ENCODE measurements at regions not wholly inside any gene's neighbourhood (a gene's known extent, or its start where the extent isn't known, plus 50 kb on each side); places are given as distances from the start of the nearest gene placed in this dataset.
"Not testable (repeated sequence)": the region's sequence is repeated elsewhere in the genome, so short reads cannot be mapped to it uniquely, and the experiment has no call there.

GRCh38 chr11:134857035-134857434 lies 445.0 kb upstream of the B3GAT1 start:
- H3K4me2 ChIP-seq = no peak overlapping the region
- no peak for DNase-seq
- no peak for TF ChIP-seq EZH2 (IDR thresholded peaks at IDR 0.05; ENCODE audit: low read depth)
- TF ChIP-seq, protein P1, sequence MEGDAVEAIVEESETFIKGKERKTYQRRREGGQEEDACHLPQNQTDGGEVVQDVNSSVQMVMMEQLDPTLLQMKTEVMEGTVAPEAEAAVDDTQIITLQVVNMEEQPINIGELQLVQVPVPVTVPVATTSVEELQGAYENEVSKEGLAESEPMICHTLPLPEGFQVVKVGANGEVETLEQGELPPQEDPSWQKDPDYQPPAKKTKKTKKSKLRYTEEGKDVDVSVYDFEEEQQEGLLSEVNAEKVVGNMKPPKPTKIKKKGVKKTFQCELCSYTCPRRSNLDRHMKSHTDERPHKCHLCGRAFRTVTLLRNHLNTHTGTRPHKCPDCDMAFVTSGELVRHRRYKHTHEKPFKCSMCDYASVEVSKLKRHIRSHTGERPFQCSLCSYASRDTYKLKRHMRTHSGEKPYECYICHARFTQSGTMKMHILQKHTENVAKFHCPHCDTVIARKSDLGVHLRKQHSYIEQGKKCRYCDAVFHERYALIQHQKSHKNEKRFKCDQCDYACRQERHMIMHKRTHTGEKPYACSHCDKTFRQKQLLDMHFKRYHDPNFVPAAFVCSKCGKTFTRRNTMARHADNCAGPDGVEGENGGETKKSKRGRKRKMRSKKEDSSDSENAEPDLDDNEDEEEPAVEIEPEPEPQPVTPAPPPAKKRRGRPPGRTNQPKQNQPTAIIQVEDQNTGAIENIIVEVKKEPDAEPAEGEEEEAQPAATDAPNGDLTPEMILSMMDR (conservative IDR thresholded peaks at IDR 0.05) = no peak
- H3K4me1 ChIP-seq (replicated peaks; ENCODE audit: insufficient read depth) = no peaks in the 10 kb centered on the region
- H4K20me1 ChIP-seq (ENCODE audit: insufficient read depth) = no peaks in the 10 kb centered on the region
- H3K27ac ChIP-seq = no peak overlapping the region
- ChIA-PET POLR2A (ENCODE audit: unreplicated experiment) (no interaction called here), CTCF (no interaction called here)
- BruUV-seq (replicated peaks) = no TSS peak
- no peaks in the 10 kb centered on the region for H3F3A ChIP-seq (ENCODE audit: insufficient read depth, low read depth)
- H3K36me3 ChIP-seq (ENCODE audit: low read depth) = no peaks in the 10 kb centered on the region
- intact Hi-C loops (cut with micrococcal nuclease; ENCODE audit: unreplicated experiment) = no loop called here
- no peaks in the 10 kb centered on the region for H3K9me2 ChIP-seq (ENCODE audit: insufficient read depth)
- H3K4me3 ChIP-seq = no peak overlapping the region
- no peak overlapping the region for H2AFZ ChIP-seq
- H3K27me3 ChIP-seq (ENCODE audit: insufficient read depth, low read depth) = peaks cover 58% of the 10 kb centered on the region
- no peaks in the 10 kb centered on the region for H3K79me2 ChIP-seq (ENCODE audit: low read depth)
- no peaks in the 10 kb centered on the region for H3K9me3 ChIP-seq (ENCODE audit: insufficient read depth, low read depth)

GRCh38 chr11:134856056-134856971 lies 444.3 kb upstream of the B3GAT1 start:
- ChIA-PET CTCF (no interaction called here), POLR2A (ENCODE audit: unreplicated experiment) (no interaction called here)
- no peaks in the 10 kb centered on the region for H3F3A ChIP-seq (ENCODE audit: insufficient read depth, low read depth)
- no peaks in the 10 kb centered on the region for H3K9me2 ChIP-seq (ENCODE audit: insufficient read depth)
- H3K9me3 ChIP-seq (ENCODE audit: insufficient read depth, low read depth) = no peaks in the 10 kb centered on the region
- BruUV-seq (replicated peaks) = no TSS peak
- H3K36me3 ChIP-seq (ENCODE audit: low read depth) = no peaks in the 10 kb centered on the region
- no peaks in the 10 kb centered on the region for H4K20me1 ChIP-seq (ENCODE audit: insufficient read depth)
- H3K27me3 ChIP-seq (ENCODE audit: insufficient read depth, low read depth) = peaks cover 64% of the 10 kb centered on the region
- no peak for TF ChIP-seq EZH2 (IDR thresholded peaks at IDR 0.05; ENCODE audit: low read depth)
- TF ChIP-seq, protein P1 (conservative IDR thresholded peaks at IDR 0.05) = no peak
- intact Hi-C loops (cut with micrococcal nuclease; ENCODE audit: unreplicated experiment) = no loop called here
- H3K4me1 ChIP-seq (replicated peaks; ENCODE audit: insufficient read depth) = no peaks in the 10 kb centered on the region
- no peak for DNase-seq
- H3K4me3 ChIP-seq = no peak overlapping the region
- H3K4me2 ChIP-seq = no peak overlapping the region
- H3K27ac ChIP-seq = no peak overlapping the region
- no peak overlapping the region for H2AFZ ChIP-seq
- no peaks in the 10 kb centered on the region for H3K79me2 ChIP-seq (ENCODE audit: low read depth)

- intact Hi-C loops (cut with micrococcal nuclease; ENCODE audit: unreplicated experiment) = no loop called here
- CTCF ChIA-PET = no interaction called here
These were observed 442.2 kb upstream of the B3GAT1 start for GRCh38 chr11:134853992-134854991.

DNA sequence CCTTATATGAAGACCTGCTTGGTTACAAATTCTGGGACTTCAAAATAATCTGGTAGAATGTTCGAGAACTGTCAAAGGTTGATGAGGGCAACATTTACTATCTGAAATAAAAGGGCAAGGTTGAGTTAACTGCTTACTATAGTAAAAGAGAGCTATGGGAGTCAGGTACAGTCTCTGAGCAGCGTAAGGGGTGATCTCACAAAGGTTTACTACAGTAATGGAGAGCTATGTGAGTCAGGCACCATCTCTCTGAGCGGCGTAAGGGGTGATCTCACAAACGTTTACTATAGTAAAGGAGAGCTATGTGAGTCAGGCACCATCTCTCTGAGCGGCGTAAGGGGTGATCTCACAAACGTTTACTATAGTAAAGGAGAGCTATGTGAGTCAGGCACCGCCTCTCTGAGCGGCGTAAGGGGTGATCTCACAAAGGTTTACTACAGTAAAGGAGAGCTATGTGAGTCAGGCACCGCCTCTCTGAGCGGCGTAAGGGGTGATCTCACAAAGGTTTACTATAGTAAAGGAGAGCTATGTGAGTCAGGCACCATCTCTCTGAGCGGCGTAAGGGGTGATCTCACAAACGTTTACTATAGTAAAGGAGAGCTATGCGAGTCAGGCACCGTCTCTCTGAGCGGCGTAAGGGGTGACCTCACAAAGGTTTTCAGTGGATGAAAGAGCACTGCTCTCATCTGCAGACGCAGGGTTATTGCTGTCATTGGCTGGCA lies 439.6 kb upstream of the B3GAT1 start:
- H3K36me3 ChIP-seq (ENCODE audit: low read depth); H3K4me2 ChIP-seq; DNase-seq; H3F3A ChIP-seq (ENCODE audit: insufficient read depth, low read depth); intact Hi-C loops (cut with micrococcal nuclease; ENCODE audit: unreplicated experiment); H3K79me2 ChIP-seq (ENCODE audit: low read depth); H3K9me2 ChIP-seq (ENCODE audit: insufficient read depth); CTCF ChIA-PET; H3K4me3 ChIP-seq; H4K20me1 ChIP-seq (ENCODE audit: insufficient read depth); H3K9me3 ChIP-seq (ENCODE audit: insufficient read depth, low read depth); POLR2A ChIA-PET (ENCODE audit: unreplicated experiment); H3K27ac ChIP-seq; H3K4me1 ChIP-seq (replicated peaks; ENCODE audit: insufficient read depth); BruUV-seq (replicated peaks); H2AFZ ChIP-seq: not testable (repeated sequence)
- peaks cover 91% of the 10 kb centered on the region for H3K27me3 ChIP-seq (ENCODE audit: insufficient read depth, low read depth)

More at GRCh38 chr11:134853992-134854991, 442.2 kb upstream of the B3GAT1 start:
- no peaks in the 10 kb centered on the region for H3F3A ChIP-seq (ENCODE audit: insufficient read depth, low read depth)
- no TSS peak for BruUV-seq (replicated peaks)
- H3K36me3 ChIP-seq (ENCODE audit: low read depth) = no peaks in the 10 kb centered on the region
- H3K4me1 ChIP-seq (replicated peaks; ENCODE audit: insufficient read depth) = no peaks in the 10 kb centered on the region
- H3K4me3 ChIP-seq = no peak overlapping the region
- no peak overlapping the region for H3K27ac ChIP-seq
- no peak overlapping the region for H3K4me2 ChIP-seq
- no peak for DNase-seq
- H3K79me2 ChIP-seq (ENCODE audit: low read depth) = no peaks in the 10 kb centered on the region
- H3K9me2 ChIP-seq (ENCODE audit: insufficient read depth) = no peaks in the 10 kb centered on the region
- POLR2A ChIA-PET (ENCODE audit: unreplicated experiment) = no interaction called here
- no peak overlapping the region for H2AFZ ChIP-seq
- H3K27me3 ChIP-seq (ENCODE audit: insufficient read depth, low read depth) = peaks cover 84% of the 10 kb centered on the region
- TF ChIP-seq, protein P1 (conservative IDR thresholded peaks at IDR 0.05) = no peak
- no peak for TF ChIP-seq EZH2 (IDR thresholded peaks at IDR 0.05; ENCODE audit: low read depth)
- no peaks in the 10 kb centered on the region for H4K20me1 ChIP-seq (ENCODE audit: insufficient read depth)
- no peaks in the 10 kb centered on the region for H3K9me3 ChIP-seq (ENCODE audit: insufficient read depth, low read depth)
